HG03442 (cell line): ENCODE measurements at regions not wholly inside any gene's neighbourhood (a gene's known extent, or its start where the extent isn't known, plus 50 kb on each side); places are given as distances from the start of the nearest gene placed in this dataset.

ENCODE experiments used
- ATAC-seq: cut with Tn5 transposase; IDR thresholded peaks from one replicate; pipeline ENCODE4 v1.9.1; 2021; ENCODE audit warnings: mild to moderate bottlenecking, moderate library complexity; ENCODE audit not compliant: unreplicated experiment

DNA sequence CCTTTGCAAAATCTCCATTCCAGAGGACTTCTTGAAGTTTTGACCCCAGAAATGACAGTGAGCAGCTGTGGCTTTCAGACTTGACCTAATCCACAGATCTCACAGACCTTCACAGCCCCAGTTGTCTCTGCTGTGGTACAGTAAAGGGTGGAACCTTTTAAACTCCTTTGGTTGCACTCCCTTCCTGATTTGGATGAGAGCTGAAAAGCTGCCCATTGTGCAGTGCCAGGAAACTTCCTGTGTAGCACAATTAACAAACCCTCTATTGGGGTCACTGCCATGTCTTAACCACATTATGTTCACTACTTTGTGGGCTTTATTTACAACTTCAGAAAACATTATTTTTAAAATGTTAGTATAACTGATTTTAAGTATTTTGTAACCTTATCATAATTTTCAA, 56.7 kb upstream of the PCSK5 start:
- no peak for ATAC-seq

DNA sequence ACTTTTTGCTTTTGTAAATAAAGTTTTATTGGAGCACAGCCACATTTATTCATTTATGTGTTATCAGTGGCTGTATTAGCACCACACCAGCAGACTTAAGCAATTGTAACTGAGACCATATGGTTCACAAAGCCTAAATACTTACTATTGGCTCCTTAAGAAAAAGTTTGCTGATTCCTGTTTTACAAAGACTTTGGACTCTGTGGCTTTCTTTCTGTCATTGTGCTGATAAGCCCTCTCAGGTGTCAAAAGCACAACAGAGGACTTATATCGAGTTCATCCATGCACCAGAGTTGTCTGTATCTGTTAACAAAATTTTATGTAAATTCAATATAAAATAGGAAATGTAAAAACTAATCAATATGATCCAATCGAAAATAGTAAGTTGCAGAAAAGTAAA, 55.6 kb upstream of the PCSK5 start:
- no peak for ATAC-seq
